LNCaP clone FGC (cell line): ENCODE measurements at regions not wholly inside any gene's neighbourhood (a gene's known extent, or its start where the extent isn't known, plus 50 kb on each side); places are given as distances from the start of the nearest gene placed in this dataset.

Experiments used
- DNase-seq: peaks from one replicate; pipeline ENCODE4 v3.0.0-alpha.2; 2011; ENCODE audit warnings: low read depth
- H3K4me3 ChIP-seq: 2 replicates; pipeline ENCODE4 v1.5.1; 2011; ENCODE audit warnings: mild to moderate bottlenecking, low read depth, low read length, control low read depth
- CTCF ChIP-seq: IDR thresholded peaks from 2 replicates; pipeline ENCODE4 v1.5.1; 2012; ENCODE audit warnings: mild to moderate bottlenecking; ENCODE audit not compliant: control insufficient read depth, insufficient read depth; ENCODE audit errors: extremely low read depth

GRCh38 chr12:93179792-93180191, 197.9 kb upstream of the NUDT4 start:
- no peak for TF ChIP-seq CTCF
- no peak overlapping the region for H3K4me3 ChIP-seq
- DNase-seq = no peak

- no peak for DNase-seq
- no peak overlapping the region for H3K4me3 ChIP-seq
- no peak for TF ChIP-seq CTCF
Observed at GRCh38 chr12:93180566-93180965, 197.2 kb upstream of the NUDT4 start.

GRCh38 chr12:93181409-93181965, 196.2 kb upstream of the NUDT4 start:
- H3K4me3 ChIP-seq = no peak overlapping the region
- no peak for TF ChIP-seq CTCF
- DNase-seq = no peak

GRCh38 chr12:93183940-93184671, 193.6 kb upstream of the NUDT4 start:
- no peak overlapping the region for H3K4me3 ChIP-seq
- no peak for DNase-seq
- TF ChIP-seq CTCF = no peak

- H3K4me3 ChIP-seq = no peak overlapping the region
- no peak for DNase-seq
- no peak for TF ChIP-seq CTCF
Observed at GRCh38 chr12:93184672-93185368, 192.9 kb upstream of the NUDT4 start.

GRCh38 chr12:93185369-93185741, 192.4 kb upstream of the NUDT4 start:
- no peak for DNase-seq
- no peak overlapping the region for H3K4me3 ChIP-seq
- no peak for TF ChIP-seq CTCF
